ENCODE measurements at regions not wholly inside any gene's neighbourhood (a gene's known extent, or its start where the extent isn't known, plus 50 kb on each side); places are given as distances from the start of the nearest gene placed in this dataset.

- Histone ChIP-seq H3K27ac (ENCODE audit: control insufficient read depth, insufficient read depth, low read length) (no peak overlapping the region), H3K4me1 (ENCODE audit: control insufficient read depth, extremely low read depth, insufficient read depth, low read length) (no peaks in the 10 kb centered on the region), H3K4me3 (ENCODE audit: control insufficient read depth in 2 of 3, extremely low read depth in 1 of 3, insufficient read depth in 2 of 3, low read depth in 1 of 3, low read length in 3 of 3) (no peak overlapping the region), H3K9me1 (ENCODE audit: control insufficient read depth, extremely low read depth, insufficient read depth, low read length) (no peaks in the 10 kb centered on the region), H3K79me2 (ENCODE audit: control insufficient read depth, insufficient read depth, low read length) (no peaks in the 10 kb centered on the region), H2AFZ (ENCODE audit: control insufficient read depth, low read length) (no peak overlapping the region), H3K9ac (ENCODE audit: control insufficient read depth, extremely low read depth, insufficient read depth, low read length) (no peak overlapping the region), H3K4me2 (ENCODE audit: control insufficient read depth, extremely low read depth, insufficient read depth, low read depth, low read length) (no peak overlapping the region), H3K36me3 (ENCODE audit: control insufficient read depth in 2 of 2, extremely low read depth in 1 of 2, insufficient read depth in 2 of 2, low read length in 2 of 2) (no peaks in the 10 kb centered on the region), H4K20me1 (ENCODE audit: control insufficient read depth, extremely low read depth, insufficient read depth, low read length) (no peaks in the 10 kb centered on the region), H3K27me3 (ENCODE audit: control insufficient read depth, extremely low read depth, insufficient read depth, low read length) (peaks cover 16% of the 10 kb centered on the region), H3K9me3 (ENCODE audit: control insufficient read depth, low read depth, low read length) (no peaks in the 10 kb centered on the region)
- DNase-seq (ENCODE audit: low read depth, low spot score) (no peak), FAIRE-seq (no peak)
- dilution Hi-C loops (cut with MboI; ENCODE audit: extremely low pct_ligation_motif_present, low sequenced_read_pairs) = no loop called here
- no peak for TF ChIP-seq EZH2 (IDR thresholded peaks at IDR 0.05; ENCODE audit: low read length)
- no peak for TF ChIP-seq CTCF (optimal IDR thresholded peaks at IDR 0.05 in 1 of 3, IDR thresholded peaks at IDR 0.05 in 1 of 3, conservative IDR thresholded peaks at IDR 0.05 in 1 of 3; ENCODE audit: extremely low read depth in 1 of 3, insufficient read depth in 2 of 3, low read length in 3 of 3)
Observed at GRCh38 chr10:123516291-123516690, 149.9 kb upstream of the GPR26 start.

GRCh38 chr10:123517426-123517825, 148.7 kb upstream of the GPR26 start:
- TF ChIP-seq EZH2 (IDR thresholded peaks at IDR 0.05; ENCODE audit: low read length) = no peak
- TF ChIP-seq CTCF (optimal IDR thresholded peaks at IDR 0.05 in 1 of 3, IDR thresholded peaks at IDR 0.05 in 1 of 3, conservative IDR thresholded peaks at IDR 0.05 in 1 of 3; ENCODE audit: extremely low read depth in 1 of 3, insufficient read depth in 2 of 3, low read length in 3 of 3) = no peak

More at GRCh38 chr10:123517426-123517825, 148.7 kb upstream of the GPR26 start:
- Histone ChIP-seq H3K27ac (ENCODE audit: control insufficient read depth, insufficient read depth, low read length) (no peak overlapping the region), H3K9me3 (ENCODE audit: control insufficient read depth, low read depth, low read length) (no peaks in the 10 kb centered on the region), H3K9ac (ENCODE audit: control insufficient read depth, extremely low read depth, insufficient read depth, low read length) (no peak overlapping the region), H3K4me1 (ENCODE audit: control insufficient read depth, extremely low read depth, insufficient read depth, low read length) (no peaks in the 10 kb centered on the region), H3K4me3 (ENCODE audit: control insufficient read depth in 2 of 3, extremely low read depth in 1 of 3, insufficient read depth in 2 of 3, low read depth in 1 of 3, low read length in 3 of 3) (no peak overlapping the region), H4K20me1 (ENCODE audit: control insufficient read depth, extremely low read depth, insufficient read depth, low read length) (no peaks in the 10 kb centered on the region), H2AFZ (ENCODE audit: control insufficient read depth, low read length) (no peak overlapping the region), H3K27me3 (ENCODE audit: control insufficient read depth, extremely low read depth, insufficient read depth, low read length) (peaks cover 16% of the 10 kb centered on the region), H3K4me2 (ENCODE audit: control insufficient read depth, extremely low read depth, insufficient read depth, low read depth, low read length) (no peak overlapping the region), H3K79me2 (ENCODE audit: control insufficient read depth, insufficient read depth, low read length) (no peaks in the 10 kb centered on the region), H3K9me1 (ENCODE audit: control insufficient read depth, extremely low read depth, insufficient read depth, low read length) (no peaks in the 10 kb centered on the region), H3K36me3 (ENCODE audit: control insufficient read depth in 2 of 2, extremely low read depth in 1 of 2, insufficient read depth in 2 of 2, low read length in 2 of 2) (no peaks in the 10 kb centered on the region)
- DNase-seq (ENCODE audit: low read depth, low spot score) (no peak), FAIRE-seq (no peak)
- dilution Hi-C loops (cut with MboI; ENCODE audit: extremely low pct_ligation_motif_present, low sequenced_read_pairs) = no loop called here
